Neural progenitor cell (in vitro differentiated cells): ENCODE measurements at regions not wholly inside any gene's neighbourhood (a gene's known extent, or its start where the extent isn't known, plus 50 kb on each side); places are given as distances from the start of the nearest gene placed in this dataset.

Experiments
- EZH2 ChIP-seq: fragments of 200-600 bp; sonication (generic); IDR thresholded peaks from 2 replicates; pipeline ENCODE4 v1.6.1; 2017; ENCODE audit warnings: antibody characterized with exemption, mild to moderate bottlenecking, moderate library complexity
- TF ChIP-seq, protein P1 (sequence below): fragments of 200-600 bp; sonication (generic); IDR thresholded peaks from 2 replicates; pipeline ENCODE4 v1.5.1; 2017; ENCODE audit warnings: antibody characterized with exemption, mild to moderate bottlenecking

DNA sequence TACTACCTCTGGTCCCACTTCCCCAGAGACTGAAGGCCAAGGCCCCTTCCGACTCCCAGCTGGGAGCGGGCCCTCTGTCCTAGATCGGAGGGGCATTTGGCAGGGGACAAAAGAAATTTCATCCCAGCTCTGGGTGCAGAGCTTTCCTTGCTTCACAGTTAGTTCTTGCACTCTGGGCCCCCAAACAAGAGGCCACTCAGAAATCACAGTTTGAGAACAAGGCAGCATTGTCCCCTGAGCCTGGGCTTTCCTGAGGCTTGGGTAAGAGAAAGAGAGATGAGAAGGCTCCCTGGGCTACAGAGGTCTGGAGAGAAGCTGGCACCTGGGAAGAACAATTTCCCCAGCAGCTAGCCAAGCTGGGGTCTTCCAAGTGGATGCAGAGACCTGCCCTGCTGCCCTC lies 71.8 kb upstream of the NCAM1 start:
- TF ChIP-seq, protein P1, sequence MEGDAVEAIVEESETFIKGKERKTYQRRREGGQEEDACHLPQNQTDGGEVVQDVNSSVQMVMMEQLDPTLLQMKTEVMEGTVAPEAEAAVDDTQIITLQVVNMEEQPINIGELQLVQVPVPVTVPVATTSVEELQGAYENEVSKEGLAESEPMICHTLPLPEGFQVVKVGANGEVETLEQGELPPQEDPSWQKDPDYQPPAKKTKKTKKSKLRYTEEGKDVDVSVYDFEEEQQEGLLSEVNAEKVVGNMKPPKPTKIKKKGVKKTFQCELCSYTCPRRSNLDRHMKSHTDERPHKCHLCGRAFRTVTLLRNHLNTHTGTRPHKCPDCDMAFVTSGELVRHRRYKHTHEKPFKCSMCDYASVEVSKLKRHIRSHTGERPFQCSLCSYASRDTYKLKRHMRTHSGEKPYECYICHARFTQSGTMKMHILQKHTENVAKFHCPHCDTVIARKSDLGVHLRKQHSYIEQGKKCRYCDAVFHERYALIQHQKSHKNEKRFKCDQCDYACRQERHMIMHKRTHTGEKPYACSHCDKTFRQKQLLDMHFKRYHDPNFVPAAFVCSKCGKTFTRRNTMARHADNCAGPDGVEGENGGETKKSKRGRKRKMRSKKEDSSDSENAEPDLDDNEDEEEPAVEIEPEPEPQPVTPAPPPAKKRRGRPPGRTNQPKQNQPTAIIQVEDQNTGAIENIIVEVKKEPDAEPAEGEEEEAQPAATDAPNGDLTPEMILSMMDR = no peak
- no peak for TF ChIP-seq EZH2
